Stimulated activated naive CD8-positive, alpha-beta T cell treated with anti-CD3 and anti-CD28 coated beads, Interleukin-15, Interleukin-2, amounts not matched to agents 100 U/mL and 50 U/mL, for 24 hours (primary cell): ENCODE measurements at regions not wholly inside any gene's neighbourhood (a gene's known extent, or its start where the extent isn't known, plus 50 kb on each side); places are given as distances from the start of the nearest gene placed in this dataset.

Source experiments
- ATAC-seq: fragments of 150-1000 bp; cut with Tn5 transposase; one replicate; pipeline ENCODE4 v1.10.0; 2021
- DNase-seq: peaks from one replicate; pipeline ENCODE4 v3.0.0; 2021

- ATAC-seq = no peak
- no peak for DNase-seq
Measured at GRCh38 chr6:41471064-41471895, 74.9 kb upstream of the FOXP4 start.

- no peak for DNase-seq
- peak; percentile 26 for ATAC-seq
Measured at GRCh38 chr6:41474213-41474933, 71.8 kb upstream of the FOXP4 start.

- ATAC-seq (no peak), DNase-seq (no peak)
Measured at GRCh38 chr6:41475164-41475563, 71.0 kb upstream of the FOXP4 start.

- DNase-seq (no peak), ATAC-seq (no peak)
Measured at GRCh38 chr6:41475737-41476357, 70.3 kb upstream of the FOXP4 start.

- DNase-seq (no peak), ATAC-seq (no peak)
Measured at GRCh38 chr6:41476401-41476800, 69.8 kb upstream of the FOXP4 start.

GRCh38 chr6:41477572-41477971 is 68.6 kb upstream of the FOXP4 start:
- DNase-seq (no peak), ATAC-seq (no peak)

DNA sequence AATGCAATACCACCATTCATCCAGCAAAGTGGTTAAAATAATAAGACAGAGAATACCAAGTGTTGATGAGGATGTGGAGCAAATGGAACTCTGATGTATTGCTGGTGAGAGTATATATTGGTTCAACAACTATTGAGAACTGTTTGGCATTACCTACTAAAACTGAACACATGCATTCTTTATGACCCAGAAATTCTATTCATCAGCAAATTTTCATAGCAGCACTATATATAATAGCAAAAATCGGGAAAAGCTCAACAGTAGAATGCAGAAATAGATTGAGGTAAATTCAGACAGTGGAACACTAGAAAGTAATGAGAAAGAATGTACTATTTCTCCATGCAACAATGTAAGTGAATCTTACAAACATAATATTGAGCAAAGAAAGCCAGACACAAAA is 62.2 kb upstream of the FOXP4 start:
- ATAC-seq (no peak), DNase-seq (no peak)

DNA sequence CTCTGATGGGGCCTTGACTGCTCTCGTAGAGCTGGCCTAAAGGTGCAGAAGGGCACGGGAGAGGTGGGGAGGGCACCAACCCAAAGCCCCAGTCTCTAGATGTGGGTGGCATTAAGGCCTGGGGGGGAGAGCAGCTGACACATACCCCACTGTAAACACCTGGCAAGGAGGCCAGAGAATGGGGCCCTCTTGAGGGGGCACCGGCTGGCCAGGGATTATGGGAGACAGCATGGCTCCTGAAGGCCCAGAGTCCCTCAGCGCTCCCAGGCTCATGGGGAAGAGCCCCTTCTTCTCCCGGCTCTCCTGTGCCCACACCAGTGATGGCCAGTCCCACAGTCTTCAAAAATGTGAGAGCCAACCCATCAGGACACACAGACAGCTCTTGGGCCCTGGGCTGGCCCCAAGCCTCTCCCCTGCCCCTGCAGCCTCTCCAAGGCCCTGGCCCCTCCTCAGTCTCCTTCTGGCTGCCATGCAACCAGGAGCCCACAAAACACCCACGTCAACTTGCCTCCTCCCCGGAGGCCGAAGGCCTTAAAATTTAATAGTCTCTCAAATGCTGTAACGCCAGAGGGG is 58.2 kb upstream of the FOXP4 start:
- DNase-seq = no peak
- ATAC-seq = no peak

DNA sequence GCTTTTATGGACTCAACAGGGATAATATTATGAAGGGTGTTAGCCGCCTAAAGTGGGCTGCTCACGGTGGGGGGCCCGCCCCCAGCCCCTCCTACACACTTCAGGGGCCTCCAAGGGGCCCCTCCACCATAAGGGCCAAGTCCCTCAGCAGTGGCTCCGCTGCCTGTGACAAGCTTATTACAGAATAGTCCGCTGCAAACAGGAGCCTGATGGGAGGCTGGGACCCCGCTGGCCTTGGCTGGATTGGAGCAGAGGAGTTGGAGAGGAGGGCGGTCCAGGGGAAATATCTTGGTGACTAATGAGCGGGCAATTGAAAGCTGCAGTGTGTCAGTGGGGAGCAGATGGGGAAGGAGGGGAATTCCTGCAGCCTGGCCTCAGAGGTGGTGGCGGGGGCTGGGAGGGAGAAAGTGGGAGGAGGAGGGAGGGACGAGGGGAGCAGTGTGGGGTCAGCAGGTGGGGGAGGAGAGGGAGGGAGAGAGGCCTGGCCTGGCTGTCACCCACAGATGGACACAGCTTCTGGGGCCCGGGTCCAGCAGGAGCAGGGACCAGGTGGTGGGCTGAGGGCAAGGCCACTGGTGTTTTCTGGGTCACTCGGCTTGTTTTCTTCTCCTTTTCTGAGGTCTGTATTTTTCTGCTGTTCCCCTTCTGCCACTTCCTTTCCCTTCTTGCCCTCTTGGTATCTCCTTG is 57.6 kb upstream of the FOXP4 start:
- DNase-seq = no peak
- peak; percentile 23 for ATAC-seq

DNA sequence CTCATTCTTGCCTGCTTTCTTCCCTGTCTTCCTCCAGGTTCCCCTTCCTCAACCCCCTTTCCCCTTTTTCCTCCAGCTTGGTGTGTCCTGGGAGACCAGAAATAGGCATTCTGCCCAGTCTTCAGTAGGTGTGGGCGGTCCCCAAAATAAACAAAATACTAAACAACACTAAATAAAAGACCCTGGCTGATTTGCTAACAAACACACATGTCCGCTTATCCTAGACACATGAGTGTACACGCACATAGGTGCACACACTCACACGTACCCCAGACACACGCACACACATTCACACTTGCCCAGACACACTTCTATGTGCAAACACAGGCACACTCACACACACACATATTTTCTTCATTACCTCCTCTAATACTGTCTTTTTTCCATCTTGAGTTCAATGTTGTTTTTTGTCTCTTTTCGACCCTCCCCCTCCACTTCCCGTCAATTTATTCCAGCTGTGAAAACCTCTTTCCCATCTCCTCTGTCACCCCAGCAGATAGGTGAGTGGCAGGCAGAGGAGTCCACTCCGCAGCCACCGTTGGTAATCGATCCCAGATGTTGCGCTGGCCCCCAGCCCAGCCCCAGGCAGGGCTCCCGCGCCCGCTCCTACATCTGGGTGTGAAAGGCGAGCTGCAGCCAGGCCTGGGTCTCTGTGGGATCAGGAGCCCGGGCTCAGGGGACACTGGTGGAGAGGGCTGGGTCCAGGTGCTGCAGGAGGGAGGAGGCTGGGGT is 56.9 kb upstream of the FOXP4 start:
- ATAC-seq (no peak), DNase-seq (no peak)

DNA sequence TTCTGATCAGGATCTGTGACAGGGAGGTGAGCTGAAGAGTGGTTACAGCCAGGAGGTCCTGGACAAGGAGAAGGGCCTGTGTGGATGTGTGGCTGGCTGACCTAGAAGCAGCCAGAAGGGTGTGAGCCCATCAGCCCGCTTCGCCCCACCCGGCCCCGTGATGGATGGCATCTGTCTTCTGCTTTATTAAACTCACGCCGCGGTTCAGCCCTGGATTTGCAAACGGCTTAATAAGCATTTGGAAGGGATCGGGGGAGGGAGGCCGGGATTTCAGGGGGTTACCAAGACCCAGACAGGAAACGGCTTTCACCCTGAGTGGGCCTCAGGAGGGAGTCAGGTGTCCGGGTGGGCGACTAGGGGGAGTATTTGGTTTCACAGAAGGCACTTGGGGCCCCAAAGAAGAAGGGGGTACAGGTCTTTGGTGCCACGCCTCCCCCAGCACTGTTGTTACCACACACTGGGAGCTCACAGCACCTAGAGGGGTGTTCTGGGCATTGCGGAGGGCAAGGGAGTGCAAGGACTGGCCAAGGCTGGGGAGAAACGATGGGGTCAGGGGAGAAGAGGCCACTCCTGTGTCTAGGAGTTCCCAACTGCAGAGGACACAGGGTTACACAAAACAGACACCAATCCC is 53.8 kb upstream of the FOXP4 start:
- no peak for DNase-seq
- ATAC-seq = no peak

GRCh38 chr6:41494212-41495110 is 51.7 kb upstream of the FOXP4 start:
- DNase-seq (no peak), ATAC-seq (no peak)
